IMR-90 (cell line): ENCODE measurements at regions not wholly inside any gene's neighbourhood (a gene's known extent, or its start where the extent isn't known, plus 50 kb on each side); places are given as distances from the start of the nearest gene placed in this dataset.

ENCODE experiments used
- BHLHE40 ChIP-seq: fragments of 150-350 bp; IDR thresholded peaks from 2 replicates; pipeline ENCODE4 v1.6.1; 2016; ENCODE audit warnings: mild to moderate bottlenecking, low read depth, low read length
- CEBPB ChIP-seq: IDR thresholded peaks from 2 replicates; pipeline ENCODE4 v1.6.1; 2012; ENCODE audit warnings: low read depth, low read length, improper control_type of control experiment
- CHD1 ChIP-seq: IDR thresholded peaks from 2 replicates; pipeline ENCODE4 v1.6.1; 2012; ENCODE audit warnings: low read depth, low read length, improper control_type of control experiment
- FOS ChIP-seq: fragments of 150-350 bp; IDR thresholded peaks from 2 replicates; pipeline ENCODE4 v1.6.1; 2016; ENCODE audit warnings: low read depth, low read length
- MAFK ChIP-seq: IDR thresholded peaks from 2 replicates; pipeline ENCODE4 v1.6.1; 2012; ENCODE audit warnings: low read depth, low read length, improper control_type of control experiment
- MAZ ChIP-seq: IDR thresholded peaks from 2 replicates; pipeline ENCODE4 v1.6.1; 2012; ENCODE audit warnings: low read depth, mild to moderate bottlenecking, low read length, improper control_type of control experiment, moderate library complexity, borderline replicate concordance
- POLR2A ChIP-seq: IDR thresholded peaks from 2 replicates; pipeline ENCODE4 v1.6.1; 2012; ENCODE audit warnings: mild to moderate bottlenecking, low read depth, low read length
- RAD21 ChIP-seq: IDR thresholded peaks from 2 replicates; pipeline ENCODE4 v1.6.1; 2012; ENCODE audit warnings: low read length, improper control_type of control experiment
- RFX5 ChIP-seq: IDR thresholded peaks from 2 replicates; pipeline ENCODE4 v1.8.0; 2012; ENCODE audit warnings: low read depth, mild to moderate bottlenecking, low read length, moderate library complexity
- SMC3 ChIP-seq: fragments of 150-350 bp; IDR thresholded peaks from 2 replicates; pipeline ENCODE4 v1.6.1; 2016; ENCODE audit warnings: low read depth, mild to moderate bottlenecking, antibody characterized with exemption, low read length, moderate library complexity
- TF ChIP-seq, protein P1 (sequence below): conservative IDR thresholded peaks from 2 replicates; pipeline ENCODE4 v1.5.1; 2012; ENCODE audit warnings: mild to moderate bottlenecking, low read depth, low read length, improper control_type of control experiment
- TF ChIP-seq, protein P2 (sequence below): fragments of 150-350 bp; IDR thresholded peaks from 2 replicates; pipeline ENCODE4 v1.6.1; 2016; ENCODE audit warnings: low read depth, mild to moderate bottlenecking, low read length, moderate library complexity, borderline replicate concordance
- TF ChIP-seq, protein P3 (sequence below): fragments of 150-350 bp; IDR thresholded peaks from 2 replicates; pipeline ENCODE4 v1.6.1; 2017; ENCODE audit warnings: mild to moderate bottlenecking, antibody characterized with exemption, low read length, low read depth

DNA sequence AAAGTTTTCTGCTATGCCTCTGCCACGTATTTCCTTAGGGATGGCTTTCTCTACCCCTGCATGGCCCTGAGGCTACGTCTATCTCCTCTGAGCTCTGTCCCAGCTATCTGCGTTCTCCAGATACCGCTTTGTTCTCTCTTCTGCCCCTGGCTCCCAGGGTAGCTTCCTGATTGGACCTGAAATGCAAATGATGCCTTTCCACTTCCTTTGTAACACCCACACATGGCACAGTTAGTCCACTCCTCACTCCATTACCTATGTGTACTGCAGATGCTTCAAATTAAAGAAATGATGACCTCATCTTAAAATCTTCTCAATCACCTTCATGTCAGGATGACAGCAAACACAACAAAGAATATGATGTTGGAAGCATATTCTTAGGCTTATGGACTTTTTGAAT, 138.6 kb upstream of the POGK start:
- TF ChIP-seq, protein P1, sequence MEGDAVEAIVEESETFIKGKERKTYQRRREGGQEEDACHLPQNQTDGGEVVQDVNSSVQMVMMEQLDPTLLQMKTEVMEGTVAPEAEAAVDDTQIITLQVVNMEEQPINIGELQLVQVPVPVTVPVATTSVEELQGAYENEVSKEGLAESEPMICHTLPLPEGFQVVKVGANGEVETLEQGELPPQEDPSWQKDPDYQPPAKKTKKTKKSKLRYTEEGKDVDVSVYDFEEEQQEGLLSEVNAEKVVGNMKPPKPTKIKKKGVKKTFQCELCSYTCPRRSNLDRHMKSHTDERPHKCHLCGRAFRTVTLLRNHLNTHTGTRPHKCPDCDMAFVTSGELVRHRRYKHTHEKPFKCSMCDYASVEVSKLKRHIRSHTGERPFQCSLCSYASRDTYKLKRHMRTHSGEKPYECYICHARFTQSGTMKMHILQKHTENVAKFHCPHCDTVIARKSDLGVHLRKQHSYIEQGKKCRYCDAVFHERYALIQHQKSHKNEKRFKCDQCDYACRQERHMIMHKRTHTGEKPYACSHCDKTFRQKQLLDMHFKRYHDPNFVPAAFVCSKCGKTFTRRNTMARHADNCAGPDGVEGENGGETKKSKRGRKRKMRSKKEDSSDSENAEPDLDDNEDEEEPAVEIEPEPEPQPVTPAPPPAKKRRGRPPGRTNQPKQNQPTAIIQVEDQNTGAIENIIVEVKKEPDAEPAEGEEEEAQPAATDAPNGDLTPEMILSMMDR: no peak
- TF ChIP-seq, protein P2, sequence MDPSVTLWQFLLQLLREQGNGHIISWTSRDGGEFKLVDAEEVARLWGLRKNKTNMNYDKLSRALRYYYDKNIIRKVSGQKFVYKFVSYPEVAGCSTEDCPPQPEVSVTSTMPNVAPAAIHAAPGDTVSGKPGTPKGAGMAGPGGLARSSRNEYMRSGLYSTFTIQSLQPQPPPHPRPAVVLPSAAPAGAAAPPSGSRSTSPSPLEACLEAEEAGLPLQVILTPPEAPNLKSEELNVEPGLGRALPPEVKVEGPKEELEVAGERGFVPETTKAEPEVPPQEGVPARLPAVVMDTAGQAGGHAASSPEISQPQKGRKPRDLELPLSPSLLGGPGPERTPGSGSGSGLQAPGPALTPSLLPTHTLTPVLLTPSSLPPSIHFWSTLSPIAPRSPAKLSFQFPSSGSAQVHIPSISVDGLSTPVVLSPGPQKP: no peak
- no peak for TF ChIP-seq RFX5
- no peak for TF ChIP-seq POLR2A
- TF ChIP-seq CEBPB: no peak
- no peak for TF ChIP-seq RAD21
- TF ChIP-seq FOS: no peak
- TF ChIP-seq SMC3: no peak
- TF ChIP-seq, protein P3, sequence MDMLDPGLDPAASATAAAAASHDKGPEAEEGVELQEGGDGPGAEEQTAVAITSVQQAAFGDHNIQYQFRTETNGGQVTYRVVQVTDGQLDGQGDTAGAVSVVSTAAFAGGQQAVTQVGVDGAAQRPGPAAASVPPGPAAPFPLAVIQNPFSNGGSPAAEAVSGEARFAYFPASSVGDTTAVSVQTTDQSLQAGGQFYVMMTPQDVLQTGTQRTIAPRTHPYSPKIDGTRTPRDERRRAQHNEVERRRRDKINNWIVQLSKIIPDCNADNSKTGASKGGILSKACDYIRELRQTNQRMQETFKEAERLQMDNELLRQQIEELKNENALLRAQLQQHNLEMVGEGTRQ: no peak
- peak; percentile 54 for TF ChIP-seq MAFK
- TF ChIP-seq BHLHE40: no peak
- no peak for TF ChIP-seq CHD1
- no peak for TF ChIP-seq MAZ
